ENCODE measurements at regions not wholly inside any gene's neighbourhood (a gene's known extent, or its start where the extent isn't known, plus 50 kb on each side); places are given as distances from the start of the nearest gene placed in this dataset.

DNA sequence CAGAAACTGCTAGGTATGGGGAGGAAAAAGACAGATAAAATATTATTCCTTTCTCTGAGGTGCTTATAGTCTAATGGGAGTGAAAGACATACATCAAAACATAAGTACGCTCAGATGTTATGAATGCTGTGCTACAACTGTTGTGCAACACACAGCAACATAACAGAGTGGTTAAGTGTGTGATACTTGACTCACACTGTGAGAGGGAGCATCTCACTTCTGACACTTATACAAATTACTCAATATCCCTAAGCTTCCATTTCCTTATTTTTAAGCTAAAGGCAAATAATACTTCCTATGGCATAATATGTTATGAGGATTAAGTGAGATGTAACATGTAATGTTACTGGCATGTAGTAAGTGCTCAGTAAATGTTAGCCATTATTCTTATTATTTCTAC, 110.6 kb upstream of the FER start:
- H3K4me3 Mint-ChIP-seq: no peak overlapping the region
- DNase-seq (ENCODE audit: low read depth, low spot score): no peak
- no peaks in the 10 kb centered on the region for H3K36me3 Mint-ChIP-seq (ENCODE audit: low read depth)
- TF ChIP-seq, protein P1, sequence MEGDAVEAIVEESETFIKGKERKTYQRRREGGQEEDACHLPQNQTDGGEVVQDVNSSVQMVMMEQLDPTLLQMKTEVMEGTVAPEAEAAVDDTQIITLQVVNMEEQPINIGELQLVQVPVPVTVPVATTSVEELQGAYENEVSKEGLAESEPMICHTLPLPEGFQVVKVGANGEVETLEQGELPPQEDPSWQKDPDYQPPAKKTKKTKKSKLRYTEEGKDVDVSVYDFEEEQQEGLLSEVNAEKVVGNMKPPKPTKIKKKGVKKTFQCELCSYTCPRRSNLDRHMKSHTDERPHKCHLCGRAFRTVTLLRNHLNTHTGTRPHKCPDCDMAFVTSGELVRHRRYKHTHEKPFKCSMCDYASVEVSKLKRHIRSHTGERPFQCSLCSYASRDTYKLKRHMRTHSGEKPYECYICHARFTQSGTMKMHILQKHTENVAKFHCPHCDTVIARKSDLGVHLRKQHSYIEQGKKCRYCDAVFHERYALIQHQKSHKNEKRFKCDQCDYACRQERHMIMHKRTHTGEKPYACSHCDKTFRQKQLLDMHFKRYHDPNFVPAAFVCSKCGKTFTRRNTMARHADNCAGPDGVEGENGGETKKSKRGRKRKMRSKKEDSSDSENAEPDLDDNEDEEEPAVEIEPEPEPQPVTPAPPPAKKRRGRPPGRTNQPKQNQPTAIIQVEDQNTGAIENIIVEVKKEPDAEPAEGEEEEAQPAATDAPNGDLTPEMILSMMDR (conservative IDR thresholded peaks at IDR 0.05): no peak
- no peaks in the 10 kb centered on the region for H3K9me3 Mint-ChIP-seq
- H3K27me3 Mint-ChIP-seq (ENCODE audit: low read depth): no peaks in the 10 kb centered on the region
- H3K4me1 Mint-ChIP-seq: peaks cover 6% of the 10 kb centered on the region
- no peak overlapping the region for H3K27ac Mint-ChIP-seq (ENCODE audit: unreplicated experiment)

DNA sequence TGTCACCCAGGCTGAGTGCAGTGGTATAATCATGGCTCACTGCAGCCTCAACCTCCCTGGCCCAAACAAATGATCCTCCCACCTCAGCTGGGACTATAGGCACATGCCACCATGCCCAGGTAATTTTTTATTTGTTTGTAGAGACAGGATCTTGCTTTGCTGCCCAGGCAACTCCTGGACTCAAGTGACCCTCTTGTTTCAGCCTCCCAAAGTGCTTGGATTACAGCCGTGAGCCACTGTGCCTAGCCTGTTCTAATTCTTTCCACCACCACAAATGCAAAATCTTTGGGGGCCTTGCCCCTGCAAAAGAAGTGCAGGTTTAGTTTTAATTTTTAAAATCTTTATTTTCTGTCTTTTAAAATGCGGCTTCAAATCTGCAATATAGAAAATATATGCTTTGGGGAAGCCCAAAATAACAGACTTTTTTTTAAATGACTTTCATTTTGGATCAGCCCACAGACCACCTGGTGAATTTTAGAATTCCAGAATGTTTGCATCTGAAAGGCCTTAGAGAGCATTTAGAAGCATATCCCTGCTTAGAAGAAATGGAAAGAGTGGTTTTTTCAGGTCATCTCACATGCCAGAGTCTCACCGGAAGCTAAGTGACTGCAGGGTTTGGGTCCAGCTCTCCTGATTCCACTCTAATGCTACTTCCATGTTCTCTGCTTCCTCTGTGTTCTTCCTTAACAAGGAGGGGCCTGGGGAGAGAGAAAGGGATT, 111.4 kb upstream of the FER start:
- Mint-ChIP-seq H3K9me3 (no peaks in the 10 kb centered on the region), H3K4me3 (no peak overlapping the region), H3K27me3 (ENCODE audit: low read depth) (no peaks in the 10 kb centered on the region), H3K27ac (ENCODE audit: unreplicated experiment) (no peak overlapping the region), H3K4me1 (no peaks in the 10 kb centered on the region), H3K36me3 (ENCODE audit: low read depth) (no peaks in the 10 kb centered on the region)
- TF ChIP-seq, protein P1 (conservative IDR thresholded peaks at IDR 0.05): no peak
- DNase-seq (ENCODE audit: low read depth, low spot score): no peak

DNA sequence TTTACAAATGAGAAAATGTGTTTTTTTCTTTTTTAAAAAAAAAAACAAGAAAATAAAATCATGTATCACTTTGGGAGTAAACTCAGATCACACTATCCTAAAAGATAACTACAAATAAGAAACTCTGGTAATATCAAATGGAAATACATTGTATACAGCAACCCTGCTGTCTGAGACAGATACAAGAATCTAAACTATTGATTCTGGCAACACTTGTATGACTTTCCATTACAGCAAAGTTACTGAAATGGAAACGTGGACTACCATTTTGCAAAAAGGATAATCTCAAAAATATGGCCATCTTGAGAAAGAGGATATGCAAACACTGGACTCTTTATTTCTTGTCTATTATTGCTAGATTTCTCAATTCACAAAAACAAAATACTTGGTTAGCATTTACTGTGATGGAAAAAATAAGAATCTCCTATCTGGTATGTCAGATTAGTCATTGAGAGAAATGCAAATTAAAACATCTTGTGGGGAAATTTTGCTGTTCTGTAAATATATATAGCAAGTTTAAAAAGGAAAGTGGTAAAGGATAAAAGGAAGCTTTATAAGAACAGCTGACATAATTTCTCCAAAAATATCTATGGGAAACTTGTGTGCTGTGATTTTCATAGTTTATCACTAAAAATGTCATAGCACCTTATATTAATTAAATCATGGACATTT, 112.9 kb upstream of the FER start:
- H3K9me3 Mint-ChIP-seq: no peaks in the 10 kb centered on the region
- no peak overlapping the region for H3K27ac Mint-ChIP-seq (ENCODE audit: unreplicated experiment)
- no peaks in the 10 kb centered on the region for H3K36me3 Mint-ChIP-seq (ENCODE audit: low read depth)
- no peak overlapping the region for H3K4me3 Mint-ChIP-seq
- H3K4me1 Mint-ChIP-seq: no peaks in the 10 kb centered on the region
- no peak for DNase-seq (ENCODE audit: low read depth, low spot score)
- TF ChIP-seq, protein P1 (conservative IDR thresholded peaks at IDR 0.05): no peak
- no peaks in the 10 kb centered on the region for H3K27me3 Mint-ChIP-seq (ENCODE audit: low read depth)

DNA sequence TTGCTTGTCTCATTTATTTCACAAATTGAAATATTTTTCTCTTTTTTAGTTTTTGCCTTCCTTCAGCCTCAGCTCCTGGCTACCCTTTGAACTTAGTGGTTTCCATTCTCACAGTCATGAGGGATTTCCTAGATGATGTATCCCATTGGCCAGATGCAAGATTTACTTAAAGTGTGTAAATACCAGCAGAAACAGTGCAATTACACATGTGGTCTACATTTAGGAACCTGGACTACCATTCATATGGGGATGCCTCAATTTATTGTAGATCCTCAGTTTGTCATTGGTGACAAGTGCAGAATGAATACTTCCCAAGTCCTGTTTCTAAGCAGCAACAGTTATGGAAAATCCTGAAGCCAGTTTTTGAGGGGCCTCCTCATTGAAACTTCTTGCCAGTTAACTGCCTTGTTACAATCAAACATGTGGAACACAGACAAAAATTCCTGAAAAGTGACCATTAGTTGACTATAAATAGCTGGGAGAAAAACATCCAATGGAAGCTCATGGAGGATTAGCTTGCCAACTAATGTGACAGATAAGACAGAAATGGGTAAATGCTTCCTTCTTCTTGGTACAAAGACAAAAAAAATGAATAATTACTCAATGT, 113.6 kb upstream of the FER start:
- H3K27me3 Mint-ChIP-seq (ENCODE audit: low read depth): no peaks in the 10 kb centered on the region
- no peak for DNase-seq (ENCODE audit: low read depth, low spot score)
- no peaks in the 10 kb centered on the region for H3K9me3 Mint-ChIP-seq
- no peaks in the 10 kb centered on the region for H3K36me3 Mint-ChIP-seq (ENCODE audit: low read depth)
- no peaks in the 10 kb centered on the region for H3K4me1 Mint-ChIP-seq
- no peak overlapping the region for H3K27ac Mint-ChIP-seq (ENCODE audit: unreplicated experiment)
- no peak overlapping the region for H3K4me3 Mint-ChIP-seq
- TF ChIP-seq, protein P1 (conservative IDR thresholded peaks at IDR 0.05): no peak

DNA sequence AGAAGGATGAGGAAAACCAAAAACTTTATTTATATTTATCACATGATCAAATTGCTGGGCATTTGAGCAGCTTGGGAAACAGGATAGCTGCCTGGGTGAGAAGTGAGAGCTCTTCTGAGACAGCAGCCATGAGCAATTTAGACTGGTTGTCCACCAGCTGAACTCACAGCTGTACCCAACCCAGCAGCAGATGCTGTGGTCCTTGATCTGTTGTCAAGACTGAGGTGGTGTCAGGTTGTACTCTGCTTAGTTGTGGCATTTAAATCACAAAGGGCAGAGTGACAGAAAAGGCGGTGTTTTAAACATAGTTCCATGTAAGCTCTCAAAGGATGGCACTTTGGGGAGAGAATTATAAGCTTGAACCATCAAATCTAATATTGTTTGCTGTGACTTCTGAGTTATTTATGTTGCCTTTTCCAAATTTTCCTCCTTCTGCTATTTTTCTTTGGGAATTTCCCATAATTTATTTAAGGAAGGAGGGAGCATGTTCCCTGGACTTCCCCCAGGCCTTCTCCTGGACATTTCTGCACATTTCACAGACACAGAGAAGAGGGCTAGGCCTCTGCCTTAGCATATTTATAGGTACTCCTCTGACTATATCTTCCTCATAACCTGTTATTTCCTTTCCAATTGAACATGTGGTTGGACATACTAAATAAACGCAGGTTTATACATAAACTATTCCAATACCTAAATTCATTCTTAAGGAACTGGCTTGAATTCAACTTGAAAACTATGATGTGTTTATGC, 117.7 kb upstream of the FER start:
- no peaks in the 10 kb centered on the region for H3K4me1 Mint-ChIP-seq
- TF ChIP-seq, protein P1 (conservative IDR thresholded peaks at IDR 0.05): no peak

More for the DNA sequence above, 117.7 kb upstream of the FER start:
- H3K9me3 Mint-ChIP-seq: no peaks in the 10 kb centered on the region
- DNase-seq (ENCODE audit: low read depth, low spot score): no peak
- no peak overlapping the region for H3K4me3 Mint-ChIP-seq
- no peaks in the 10 kb centered on the region for H3K36me3 Mint-ChIP-seq (ENCODE audit: low read depth)
- H3K27me3 Mint-ChIP-seq (ENCODE audit: low read depth): no peaks in the 10 kb centered on the region
- no peak overlapping the region for H3K27ac Mint-ChIP-seq (ENCODE audit: unreplicated experiment)

All from neural crest cell (in vitro differentiated cells).